NT2/D1 (cell line): ENCODE measurements at regions not wholly inside any gene's neighbourhood (a gene's known extent, or its start where the extent isn't known, plus 50 kb on each side); places are given as distances from the start of the nearest gene placed in this dataset.

Experiments used
- SUZ12 ChIP-seq: IDR thresholded peaks from 2 replicates; pipeline ENCODE4 v1.6.1; 2011; ENCODE audit not compliant: insufficient read length, insufficient read depth; ENCODE audit errors: extremely low read depth
- YY1 ChIP-seq: IDR thresholded peaks from 2 replicates; pipeline ENCODE4 v1.6.1; 2011; ENCODE audit not compliant: insufficient read length, insufficient read depth
- ZNF274 ChIP-seq: IDR thresholded peaks from 2 replicates; pipeline ENCODE4 v1.6.1; 2011; ENCODE audit warnings: mild to moderate bottlenecking, low read depth, low read length

DNA sequence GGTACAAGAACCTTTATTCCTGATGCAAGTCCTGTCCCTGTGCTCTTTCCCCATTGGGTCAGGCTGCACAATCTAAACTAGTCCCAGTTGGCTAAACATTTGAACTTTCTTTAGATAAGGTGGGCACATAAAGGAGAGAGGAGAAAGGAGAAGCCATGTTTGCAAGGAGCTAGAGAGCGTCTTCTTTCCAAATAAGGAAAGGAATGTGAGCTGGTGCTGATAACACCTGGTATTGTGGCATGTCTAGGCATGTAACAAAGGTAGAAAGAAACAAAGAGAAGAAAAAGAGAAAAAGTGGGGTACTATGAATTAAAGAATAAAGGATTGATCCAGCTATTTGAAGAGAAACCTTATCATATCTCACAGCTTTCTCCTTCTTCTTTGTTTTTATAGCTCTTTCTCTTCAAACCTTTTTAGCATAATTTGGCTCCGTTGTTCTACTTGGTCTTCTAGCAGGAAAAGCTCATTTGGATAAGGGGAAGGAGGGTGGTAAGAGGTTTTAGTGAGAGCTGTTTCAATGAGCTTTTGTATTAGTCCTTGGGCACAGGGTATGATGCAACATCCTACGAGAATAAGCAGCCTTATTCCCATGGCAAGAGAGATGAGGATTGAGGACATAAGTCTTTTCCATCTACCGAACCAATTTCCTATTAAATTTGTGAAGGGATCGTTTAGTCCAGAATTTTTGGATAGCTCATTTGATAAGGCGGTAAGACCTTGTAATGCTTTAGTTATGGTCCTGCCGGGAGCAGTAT lies 415.5 kb upstream of the MAN1A1 start:
- TF ChIP-seq SUZ12 = no peak
- TF ChIP-seq ZNF274 = no peak
- no peak for TF ChIP-seq YY1
